ENCODE measurements at regions not wholly inside any gene's neighbourhood (a gene's known extent, or its start where the extent isn't known, plus 50 kb on each side); places are given as distances from the start of the nearest gene placed in this dataset.

- H3K79me2 ChIP-seq (ENCODE audit: control insufficient read depth, insufficient read depth, low read length), result no peaks in the 10 kb centered on the region
- no peak overlapping the region for H3K4me3 ChIP-seq (ENCODE audit: control extremely low read depth in 1 of 5, extremely low read depth in 1 of 5, insufficient read depth in 1 of 5, low read depth in 2 of 5, low read length in 4 of 5)
- H3K4me1 ChIP-seq (ENCODE audit: control insufficient read depth in 2 of 2, insufficient read depth in 2 of 2, low read length in 2 of 2), result peaks cover 22 to 24% of the 10 kb centered on the region in 2 donors
- no peak overlapping the region for H3K4me2 ChIP-seq (replicated peaks; ENCODE audit: low read depth, low read length, poor library complexity, severe bottlenecking)
- H3K36me3 ChIP-seq (replicated peaks in 1 of 2; ENCODE audit: control extremely low read depth in 1 of 2, control insufficient read depth in 1 of 2, extremely low read depth in 1 of 2, insufficient read depth in 2 of 2, low read length in 1 of 2), result no peaks in the 10 kb centered on the region
- no peak overlapping the region for H3K9ac ChIP-seq (ENCODE audit: low read length)
- peaks cover 25% of the 10 kb centered on the region for H3K4me1 Mint-ChIP-seq
- no peaks in the 10 kb centered on the region for H4K20me1 ChIP-seq (ENCODE audit: control insufficient read depth, insufficient read depth, low read length, poor library complexity, severe bottlenecking)
- H3K27ac ChIP-seq (ENCODE audit: low read length in 2 of 2), result no peak overlapping the region
- no peaks in the 10 kb centered on the region for H3K27me3 ChIP-seq (replicated peaks in 1 of 4; ENCODE audit: control extremely low read depth in 1 of 4, control insufficient read depth in 3 of 4, insufficient read depth in 4 of 4, low read length in 3 of 4)
- no peak for DNase-seq
- H2AFZ ChIP-seq (ENCODE audit: insufficient read depth, low read depth, low read length, poor library complexity, severe bottlenecking), result no peak overlapping the region
- H3K27me3 Mint-ChIP-seq, result peaks cover 7% of the 10 kb centered on the region
- WGBS (ENCODE audit: insufficient coverage), result no CpG with 5 or more reads among the region's 3 CpGs
- no peaks in the 10 kb centered on the region for H3K9me3 Mint-ChIP-seq (ENCODE audit: insufficient read depth)
- no peak for ATAC-seq (ENCODE audit: low read depth)
- no peaks in the 10 kb centered on the region for H3K9me3 ChIP-seq (ENCODE audit: control extremely low read depth in 1 of 3, control insufficient read depth in 2 of 3, insufficient read depth in 1 of 3, low read length in 2 of 3)
- TF ChIP-seq EZH2 (IDR thresholded peaks at IDR 0.05; ENCODE audit: borderline replicate concordance, insufficient read depth, low read depth, low read length, poor library complexity, severe bottlenecking) (no peak), CTCF (IDR thresholded peaks at IDR 0.05) (no peak)
- POLR2A ChIA-PET, result interaction anchor here (0.7 kb wide), 1 partner anchor 169 kb away, joined by 7 read pairs; no protein-coding TSS in a partner anchor
- intact Hi-C loops (cut with micrococcal nuclease), result no loop called here
- no peak overlapping the region for H3K27ac Mint-ChIP-seq
- H3K4me3 Mint-ChIP-seq, result no peak overlapping the region
- CTCF ChIA-PET, result interaction anchor here (0.5 kb wide), 1 partner anchor 309 kb away, joined by 5 read pairs; no protein-coding TSS in a partner anchor
Measured at GRCh38 chr6:71367756-71368155, 79.1 kb downstream of the OGFRL1 start.

- H3K36me3 ChIP-seq (replicated peaks in 1 of 2; ENCODE audit: control extremely low read depth in 1 of 2, control insufficient read depth in 1 of 2, extremely low read depth in 1 of 2, insufficient read depth in 2 of 2, low read length in 1 of 2), result no peaks in the 10 kb centered on the region
- ChIA-PET POLR2A (no interaction called here), CTCF (interaction anchor here (0.7 kb wide), 1 partner anchor 14 kb away, joined by 4 read pairs; no protein-coding TSS in a partner anchor)
- peaks cover 22 to 24% of the 10 kb centered on the region in 2 donors for H3K4me1 ChIP-seq (ENCODE audit: control insufficient read depth in 2 of 2, insufficient read depth in 2 of 2, low read length in 2 of 2)
- H3K4me1 Mint-ChIP-seq, result peaks cover 25% of the 10 kb centered on the region
- no peak overlapping the region for H2AFZ ChIP-seq (ENCODE audit: insufficient read depth, low read depth, low read length, poor library complexity, severe bottlenecking)
- DNase-seq, result no peak
- H3K4me3 ChIP-seq (ENCODE audit: control extremely low read depth in 1 of 5, extremely low read depth in 1 of 5, insufficient read depth in 1 of 5, low read depth in 2 of 5, low read length in 4 of 5), result no peak overlapping the region
- H4K20me1 ChIP-seq (ENCODE audit: control insufficient read depth, insufficient read depth, low read length, poor library complexity, severe bottlenecking), result no peaks in the 10 kb centered on the region
- no peak for ATAC-seq (ENCODE audit: low read depth)
- no peak overlapping the region for H3K4me2 ChIP-seq (replicated peaks; ENCODE audit: low read depth, low read length, poor library complexity, severe bottlenecking)
- H3K4me3 Mint-ChIP-seq, result no peak overlapping the region
- no CpG with 5 or more reads among the region's 2 CpGs for WGBS (ENCODE audit: insufficient coverage)
- TF ChIP-seq CTCF (IDR thresholded peaks at IDR 0.05) (no peak), EZH2 (IDR thresholded peaks at IDR 0.05; ENCODE audit: borderline replicate concordance, insufficient read depth, low read depth, low read length, poor library complexity, severe bottlenecking) (no peak)
- H3K27me3 ChIP-seq (replicated peaks in 1 of 4; ENCODE audit: control extremely low read depth in 1 of 4, control insufficient read depth in 3 of 4, insufficient read depth in 4 of 4, low read length in 3 of 4), result no peaks in the 10 kb centered on the region
- no peaks in the 10 kb centered on the region for H3K9me3 Mint-ChIP-seq (ENCODE audit: insufficient read depth)
- peaks cover 6% of the 10 kb centered on the region for H3K27me3 Mint-ChIP-seq
- H3K27ac ChIP-seq (ENCODE audit: low read length in 2 of 2), result no peak overlapping the region
- intact Hi-C loops (cut with micrococcal nuclease), result no loop called here
- no peak overlapping the region for H3K27ac Mint-ChIP-seq
- no peaks in the 10 kb centered on the region for H3K9me3 ChIP-seq (ENCODE audit: control extremely low read depth in 1 of 3, control insufficient read depth in 2 of 3, insufficient read depth in 1 of 3, low read length in 2 of 3)
- no peaks in the 10 kb centered on the region for H3K79me2 ChIP-seq (ENCODE audit: control insufficient read depth, insufficient read depth, low read length)
- H3K9ac ChIP-seq (ENCODE audit: low read length), result no peak overlapping the region
Measured at GRCh38 chr6:71368284-71368683, 79.7 kb downstream of the OGFRL1 start.
